C4-2B (cell line): ENCODE measurements at regions not wholly inside any gene's neighbourhood (a gene's known extent, or its start where the extent isn't known, plus 50 kb on each side); places are given as distances from the start of the nearest gene placed in this dataset.

Experiments
- CTCF ChIP-seq: fragments of 450-650 bp; conservative IDR thresholded peaks from 2 replicates; pipeline ENCODE4 v1.5.1; 2017; ENCODE audit warnings: mild to moderate bottlenecking
- ZFX ChIP-seq: fragments of 450-650 bp; IDR thresholded peaks from 2 replicates; pipeline ENCODE4 v1.6.1; 2017

GRCh38 chrX:107530141-107530540 lies 80.7 kb downstream of the FRMPD3 start:
- no peak for TF ChIP-seq CTCF
- TF ChIP-seq ZFX: no peak
